ENCODE measurements at regions not wholly inside any gene's neighbourhood (a gene's known extent, or its start where the extent isn't known, plus 50 kb on each side); places are given as distances from the start of the nearest gene placed in this dataset.
"Not testable (repeated sequence)": the region's sequence is repeated elsewhere in the genome, so short reads cannot be mapped to it uniquely, and the experiment has no call there.

GRCh38 chr19:28575312-28575711 is 637.6 kb downstream of the UQCRFS1 start:
- not testable (repeated sequence) for DNase-seq

GRCh38 chr19:28574212-28574611 is 638.7 kb downstream of the UQCRFS1 start:
- no peak for DNase-seq

- DNase-seq = no peak
Measured at GRCh38 chr19:28569132-28570131, 643.5 kb downstream of the UQCRFS1 start.

GRCh38 chr19:28567834-28568233 is 645.1 kb downstream of the UQCRFS1 start:
- DNase-seq = no peak

GRCh38 chr19:28563964-28564921 is 648.7 kb downstream of the UQCRFS1 start:
- DNase-seq = no peak

- DNase-seq = no peak
Measured at GRCh38 chr19:28560786-28561185, 652.2 kb downstream of the UQCRFS1 start.

GRCh38 chr19:28558783-28559182 is 654.2 kb downstream of the UQCRFS1 start:
- no peak for DNase-seq

GRCh38 chr19:28556371-28556770 is 656.6 kb downstream of the UQCRFS1 start:
- no peak for DNase-seq

GRCh38 chr19:28555317-28555716 is 657.6 kb downstream of the UQCRFS1 start:
- no peak for DNase-seq

GRCh38 chr19:28554321-28555091 is 658.4 kb downstream of the UQCRFS1 start:
- no peak for DNase-seq

GRCh38 chr19:28553764-28554163 is 659.2 kb downstream of the UQCRFS1 start:
- no peak for DNase-seq

- no peak for DNase-seq
Measured at GRCh38 chr19:28553005-28553404, 659.9 kb downstream of the UQCRFS1 start.

GRCh38 chr19:28549680-28550277 is 663.2 kb downstream of the UQCRFS1 start:
- no peak for DNase-seq

- no peak for DNase-seq
Measured at GRCh38 chr19:28546148-28546685, 666.7 kb downstream of the UQCRFS1 start.

GRCh38 chr19:28545397-28545796 is 667.6 kb downstream of the UQCRFS1 start:
- DNase-seq = not testable (repeated sequence)

- no peak for DNase-seq
Measured at GRCh38 chr19:28544451-28545261, 668.3 kb downstream of the UQCRFS1 start.

GRCh38 chr19:28543244-28543776 is 669.6 kb downstream of the UQCRFS1 start:
- DNase-seq = no peak

- no peak for DNase-seq
Measured at GRCh38 chr19:28542394-28543243, 670.3 kb downstream of the UQCRFS1 start.

Data from anterior cingulate cortex (tissue), 58 donors.